ENCODE measurements at regions not wholly inside any gene's neighbourhood (a gene's known extent, or its start where the extent isn't known, plus 50 kb on each side); places are given as distances from the start of the nearest gene placed in this dataset.

DNA sequence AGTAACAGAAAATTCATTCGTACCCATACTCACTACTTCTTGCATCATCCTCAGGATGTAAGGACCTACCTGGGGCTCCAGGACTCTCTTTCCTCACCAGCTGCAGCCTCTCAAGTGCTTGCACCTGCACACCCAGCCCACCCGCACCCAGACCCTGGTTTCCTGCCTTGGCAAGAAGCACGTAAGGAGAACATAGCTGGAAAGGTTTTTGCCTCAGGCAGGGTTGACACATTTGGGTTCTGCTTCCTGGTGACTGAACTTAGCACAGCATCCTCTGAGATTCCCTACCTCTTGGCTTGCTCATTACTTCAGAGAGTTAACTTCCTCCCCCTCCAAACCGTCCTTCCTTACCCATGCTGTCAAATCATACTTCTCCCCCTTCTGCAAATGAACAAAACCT lies 556.9 kb downstream of the CD83 start:
- 87 to 91% methylated on average over 4 of the region's 4 CpGs for WGBS, 2 experiments
- no peak overlapping the region for H3K27ac ChIP-seq (ENCODE audit: insufficient read depth, low read depth, low read length, poor library complexity, severe bottlenecking)
- no peaks in the 10 kb centered on the region for H3K4me1 ChIP-seq (ENCODE audit: control insufficient read depth, insufficient read depth, low read length)
- H3K9me3 ChIP-seq (ENCODE audit: control insufficient read depth, low read length): no peaks in the 10 kb centered on the region
- H3K4me3 ChIP-seq (ENCODE audit: insufficient read depth, low read depth, low read length): no peak overlapping the region
- no peaks in the 10 kb centered on the region for H3K27me3 ChIP-seq (ENCODE audit: control insufficient read depth, insufficient read depth, low read length, poor library complexity, severe bottlenecking)
- no peaks in the 10 kb centered on the region for H3K36me3 ChIP-seq (ENCODE audit: control insufficient read depth, insufficient read depth, low read length)

DNA sequence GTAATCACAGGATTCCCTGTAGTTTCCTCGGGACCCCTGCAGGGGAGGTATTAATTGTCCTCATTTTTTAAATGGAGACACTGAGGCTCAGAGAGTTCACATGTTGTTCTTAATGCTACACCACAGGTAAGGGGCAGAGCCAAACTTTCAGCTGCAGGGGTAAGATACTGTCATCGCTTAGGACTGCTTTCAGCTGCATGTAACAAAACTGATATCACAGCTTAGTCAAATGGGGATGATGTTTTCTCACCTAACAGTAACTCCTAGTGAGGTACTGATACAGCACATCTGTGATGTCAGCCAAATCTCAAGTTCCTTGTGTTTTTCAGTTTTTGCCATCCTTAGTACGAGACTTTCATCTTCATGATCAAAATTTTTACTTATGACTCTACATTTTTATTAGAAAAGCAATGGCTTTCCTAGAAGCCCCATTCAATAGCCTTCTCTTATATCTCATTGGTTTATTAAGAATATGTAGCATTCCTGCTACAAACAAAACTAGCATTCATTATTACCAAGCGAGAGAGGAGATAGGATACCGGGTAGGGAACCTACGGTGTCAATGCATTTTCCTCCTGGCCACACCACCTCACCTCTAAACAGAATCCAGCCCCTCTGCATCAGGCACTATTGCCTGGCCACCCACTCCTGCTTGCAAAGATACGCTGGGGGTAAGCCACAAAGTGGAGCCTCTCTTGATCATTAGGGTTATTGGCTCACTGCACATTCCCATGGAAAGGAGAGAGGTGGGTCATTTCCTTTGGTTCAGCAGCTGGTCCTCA lies 557.5 kb downstream of the CD83 start:
- WGBS, 2 experiments: 92 to 95% methylated on average over 7 of the region's 7 CpGs
- H3K27me3 ChIP-seq (ENCODE audit: control insufficient read depth, insufficient read depth, low read length, poor library complexity, severe bottlenecking): no peaks in the 10 kb centered on the region
- no peaks in the 10 kb centered on the region for H3K9me3 ChIP-seq (ENCODE audit: control insufficient read depth, low read length)
- no peaks in the 10 kb centered on the region for H3K36me3 ChIP-seq (ENCODE audit: control insufficient read depth, insufficient read depth, low read length)
- no peaks in the 10 kb centered on the region for H3K4me1 ChIP-seq (ENCODE audit: control insufficient read depth, insufficient read depth, low read length)
- H3K27ac ChIP-seq (ENCODE audit: insufficient read depth, low read depth, low read length, poor library complexity, severe bottlenecking): no peak overlapping the region
- no peak overlapping the region for H3K4me3 ChIP-seq (ENCODE audit: insufficient read depth, low read depth, low read length)

GRCh38 chr6:14676064-14676463 lies 558.5 kb downstream of the CD83 start:
- no peak overlapping the region for H3K27ac ChIP-seq (ENCODE audit: insufficient read depth, low read depth, low read length, poor library complexity, severe bottlenecking)
- no peak overlapping the region for H3K4me3 ChIP-seq (ENCODE audit: insufficient read depth, low read depth, low read length)
- no peaks in the 10 kb centered on the region for H3K4me1 ChIP-seq (ENCODE audit: control insufficient read depth, insufficient read depth, low read length)
- H3K36me3 ChIP-seq (ENCODE audit: control insufficient read depth, insufficient read depth, low read length): no peaks in the 10 kb centered on the region
- H3K27me3 ChIP-seq (ENCODE audit: control insufficient read depth, insufficient read depth, low read length, poor library complexity, severe bottlenecking): no peaks in the 10 kb centered on the region
- H3K9me3 ChIP-seq (ENCODE audit: control insufficient read depth, low read length): no peaks in the 10 kb centered on the region
- 91% methylated on average over 2 of the region's 2 CpGs for WGBS, 2 experiments

GRCh38 chr6:14676977-14677781 lies 559.6 kb downstream of the CD83 start:
- H3K36me3 ChIP-seq (ENCODE audit: control insufficient read depth, insufficient read depth, low read length): no peaks in the 10 kb centered on the region
- H3K9me3 ChIP-seq (ENCODE audit: control insufficient read depth, low read length): no peaks in the 10 kb centered on the region
- no peak overlapping the region for H3K4me3 ChIP-seq (ENCODE audit: insufficient read depth, low read depth, low read length)
- no peaks in the 10 kb centered on the region for H3K27me3 ChIP-seq (ENCODE audit: control insufficient read depth, insufficient read depth, low read length, poor library complexity, severe bottlenecking)
- no peak overlapping the region for H3K27ac ChIP-seq (ENCODE audit: insufficient read depth, low read depth, low read length, poor library complexity, severe bottlenecking)
- no peaks in the 10 kb centered on the region for H3K4me1 ChIP-seq (ENCODE audit: control insufficient read depth, insufficient read depth, low read length)
- 87 to 92% methylated on average over 19 of the region's 19 CpGs for WGBS, 2 experiments

- Histone ChIP-seq H3K4me3 (ENCODE audit: insufficient read depth, low read depth, low read length) (no peak overlapping the region), H3K27ac (ENCODE audit: insufficient read depth, low read depth, low read length, poor library complexity, severe bottlenecking) (no peak overlapping the region), H3K27me3 (ENCODE audit: control insufficient read depth, insufficient read depth, low read length, poor library complexity, severe bottlenecking) (no peaks in the 10 kb centered on the region), H3K36me3 (ENCODE audit: control insufficient read depth, insufficient read depth, low read length) (no peaks in the 10 kb centered on the region), H3K4me1 (ENCODE audit: control insufficient read depth, insufficient read depth, low read length) (peaks cover 8% of the 10 kb centered on the region), H3K9me3 (ENCODE audit: control insufficient read depth, low read length) (no peaks in the 10 kb centered on the region)
- 89 to 95% methylated on average over 11 of the region's 11 CpGs for whole genome bisulfite sequencing, 2 experiments
These were observed 564.0 kb upstream of the JARID2 start for GRCh38 chr6:14681699-14682487.

- H3K9me3 ChIP-seq (ENCODE audit: control insufficient read depth, low read length): no peaks in the 10 kb centered on the region
- peaks cover 8% of the 10 kb centered on the region for H3K4me1 ChIP-seq (ENCODE audit: control insufficient read depth, insufficient read depth, low read length)
- H3K4me3 ChIP-seq (ENCODE audit: insufficient read depth, low read depth, low read length): no peak overlapping the region
- no peaks in the 10 kb centered on the region for H3K36me3 ChIP-seq (ENCODE audit: control insufficient read depth, insufficient read depth, low read length)
- no peak overlapping the region for H3K27ac ChIP-seq (ENCODE audit: insufficient read depth, low read depth, low read length, poor library complexity, severe bottlenecking)
- 80% methylated on average over 1 of the region's 1 CpG; no CpG with 5 or more reads in 1 of the 2 experiments for WGBS, 2 experiments
- no peaks in the 10 kb centered on the region for H3K27me3 ChIP-seq (ENCODE audit: control insufficient read depth, insufficient read depth, low read length, poor library complexity, severe bottlenecking)
These were observed 563.1 kb upstream of the JARID2 start for GRCh38 chr6:14682812-14683211.

DNA sequence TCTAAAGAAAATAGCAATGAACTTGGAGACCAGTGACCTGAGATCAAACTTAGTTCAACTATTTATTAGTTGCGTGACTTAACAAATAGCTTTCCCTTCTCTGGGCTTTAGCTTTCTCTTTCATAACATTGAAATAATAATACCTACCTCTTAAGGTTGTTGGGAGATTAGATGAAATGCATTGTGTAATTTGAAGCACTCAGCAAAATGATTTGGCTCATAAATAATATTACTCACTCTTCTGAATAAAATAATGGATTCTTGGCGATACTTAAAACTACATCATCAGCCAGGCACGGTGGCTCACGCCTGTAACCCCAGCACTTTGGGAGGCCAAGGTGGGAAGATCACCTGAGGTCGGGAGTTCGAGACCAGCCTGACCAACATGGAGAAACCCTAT lies 556.2 kb upstream of the JARID2 start:
- H3K27me3 ChIP-seq (ENCODE audit: control insufficient read depth, insufficient read depth, low read length, poor library complexity, severe bottlenecking): no peaks in the 10 kb centered on the region
- no peak overlapping the region for H3K4me3 ChIP-seq (ENCODE audit: insufficient read depth, low read depth, low read length)
- H3K27ac ChIP-seq (ENCODE audit: insufficient read depth, low read depth, low read length, poor library complexity, severe bottlenecking): no peak overlapping the region
- no peaks in the 10 kb centered on the region for H3K9me3 ChIP-seq (ENCODE audit: control insufficient read depth, low read length)
- peaks cover 8% of the 10 kb centered on the region for H3K4me1 ChIP-seq (ENCODE audit: control insufficient read depth, insufficient read depth, low read length)
- no peaks in the 10 kb centered on the region for H3K36me3 ChIP-seq (ENCODE audit: control insufficient read depth, insufficient read depth, low read length)
- WGBS, 2 experiments: 90 to 91% methylated on average over 5 to 6 of the region's 6 CpGs

- Histone ChIP-seq H3K27ac (ENCODE audit: insufficient read depth, low read depth, low read length, poor library complexity, severe bottlenecking) (no peak overlapping the region), H3K4me3 (ENCODE audit: insufficient read depth, low read depth, low read length) (no peak overlapping the region), H3K27me3 (ENCODE audit: control insufficient read depth, insufficient read depth, low read length, poor library complexity, severe bottlenecking) (no peaks in the 10 kb centered on the region), H3K36me3 (ENCODE audit: control insufficient read depth, insufficient read depth, low read length) (no peaks in the 10 kb centered on the region), H3K9me3 (ENCODE audit: control insufficient read depth, low read length) (no peaks in the 10 kb centered on the region), H3K4me1 (ENCODE audit: control insufficient read depth, insufficient read depth, low read length) (peaks cover 8% of the 10 kb centered on the region)
- 95 to 97% methylated on average over 5 to 6 of the region's 8 CpGs for WGBS, 2 experiments
These were observed 555.5 kb upstream of the JARID2 start for GRCh38 chr6:14690120-14691056.

GRCh38 chr6:14692208-14692607 lies 553.7 kb upstream of the JARID2 start:
- 80% methylated on average over 1 of the region's 1 CpG for WGBS, 2 experiments
- no peaks in the 10 kb centered on the region for H3K27me3 ChIP-seq (ENCODE audit: control insufficient read depth, insufficient read depth, low read length, poor library complexity, severe bottlenecking)
- no peak overlapping the region for H3K4me3 ChIP-seq (ENCODE audit: insufficient read depth, low read depth, low read length)
- no peaks in the 10 kb centered on the region for H3K9me3 ChIP-seq (ENCODE audit: control insufficient read depth, low read length)
- no peak overlapping the region for H3K27ac ChIP-seq (ENCODE audit: insufficient read depth, low read depth, low read length, poor library complexity, severe bottlenecking)
- H3K36me3 ChIP-seq (ENCODE audit: control insufficient read depth, insufficient read depth, low read length): no peaks in the 10 kb centered on the region
- no peaks in the 10 kb centered on the region for H3K4me1 ChIP-seq (ENCODE audit: control insufficient read depth, insufficient read depth, low read length)
